ENCODE measurements at regions not wholly inside any gene's neighbourhood (a gene's known extent, or its start where the extent isn't known, plus 50 kb on each side); places are given as distances from the start of the nearest gene placed in this dataset.

DNA sequence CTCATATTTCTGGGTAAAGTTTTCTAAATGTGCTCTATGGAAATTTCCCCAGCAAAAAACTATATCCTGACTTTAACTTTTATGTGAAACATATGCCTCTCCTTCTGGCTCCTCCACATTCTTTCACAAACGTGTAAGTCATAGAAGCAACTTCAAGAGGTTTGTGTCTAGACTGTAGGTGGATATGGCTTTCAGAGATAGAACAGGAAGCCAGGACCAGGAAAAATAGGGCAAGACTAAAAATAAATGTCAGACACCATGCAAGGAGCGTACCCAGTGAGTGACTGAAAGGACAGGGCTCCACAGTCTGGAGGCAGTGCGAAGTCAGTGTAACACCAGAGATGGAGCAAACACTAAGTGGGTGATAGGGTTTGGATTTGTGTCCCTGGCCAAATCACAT, 240.7 kb downstream of the COX7C start:
- TF ChIP-seq EZH2 (IDR thresholded peaks at IDR 0.05; ENCODE audit: borderline replicate concordance, insufficient read depth, low read length, poor library complexity, severe bottlenecking) (no peak), MXI1 (conservative IDR thresholded peaks at IDR 0.05; ENCODE audit: poor library complexity, severe bottlenecking) (no peak), EP300 (conservative IDR thresholded peaks at IDR 0.05; ENCODE audit: poor library complexity, severe bottlenecking) (no peak)
- TF ChIP-seq, protein P1, sequence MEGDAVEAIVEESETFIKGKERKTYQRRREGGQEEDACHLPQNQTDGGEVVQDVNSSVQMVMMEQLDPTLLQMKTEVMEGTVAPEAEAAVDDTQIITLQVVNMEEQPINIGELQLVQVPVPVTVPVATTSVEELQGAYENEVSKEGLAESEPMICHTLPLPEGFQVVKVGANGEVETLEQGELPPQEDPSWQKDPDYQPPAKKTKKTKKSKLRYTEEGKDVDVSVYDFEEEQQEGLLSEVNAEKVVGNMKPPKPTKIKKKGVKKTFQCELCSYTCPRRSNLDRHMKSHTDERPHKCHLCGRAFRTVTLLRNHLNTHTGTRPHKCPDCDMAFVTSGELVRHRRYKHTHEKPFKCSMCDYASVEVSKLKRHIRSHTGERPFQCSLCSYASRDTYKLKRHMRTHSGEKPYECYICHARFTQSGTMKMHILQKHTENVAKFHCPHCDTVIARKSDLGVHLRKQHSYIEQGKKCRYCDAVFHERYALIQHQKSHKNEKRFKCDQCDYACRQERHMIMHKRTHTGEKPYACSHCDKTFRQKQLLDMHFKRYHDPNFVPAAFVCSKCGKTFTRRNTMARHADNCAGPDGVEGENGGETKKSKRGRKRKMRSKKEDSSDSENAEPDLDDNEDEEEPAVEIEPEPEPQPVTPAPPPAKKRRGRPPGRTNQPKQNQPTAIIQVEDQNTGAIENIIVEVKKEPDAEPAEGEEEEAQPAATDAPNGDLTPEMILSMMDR (IDR thresholded peaks at IDR 0.05; ENCODE audit: poor library complexity, severe bottlenecking), result no peak

All from neural cell (in vitro differentiated cells).